ENCODE measurements at regions not wholly inside any gene's neighbourhood (a gene's known extent, or its start where the extent isn't known, plus 50 kb on each side); places are given as distances from the start of the nearest gene placed in this dataset.

DNA sequence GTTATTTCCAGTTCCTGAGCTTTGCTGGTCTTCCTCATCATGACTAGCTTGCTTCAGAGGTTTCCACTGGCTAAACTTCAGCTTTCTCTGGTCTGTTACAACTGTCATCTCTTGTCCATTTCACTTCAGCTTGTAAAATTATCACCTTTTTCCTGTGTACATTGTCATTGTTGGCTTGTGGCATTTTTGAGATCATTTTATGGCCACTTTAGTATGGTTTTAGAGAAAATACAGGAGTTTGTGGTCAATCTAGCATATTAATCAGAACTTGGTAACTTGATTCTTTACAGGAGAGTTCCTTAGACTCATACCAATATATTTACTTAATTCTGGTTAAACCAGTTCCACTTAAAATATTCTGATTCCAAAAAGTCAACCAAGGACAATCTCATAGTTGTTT is 235.9 kb upstream of the KITLG start:
- TF ChIP-seq CTCF (IDR thresholded peaks at IDR 0.05), result no peak
- TF ChIP-seq SIN3A (IDR thresholded peaks at IDR 0.05; ENCODE audit: borderline replicate concordance, low read depth, low read length), result no peak
- TF ChIP-seq YY1 (IDR thresholded peaks at IDR 0.05; ENCODE audit: low read depth), result no peak
- TF ChIP-seq MXI1 (IDR thresholded peaks at IDR 0.05; ENCODE audit: low read depth, low read length), result no peak
- TF ChIP-seq POLR2AphosphoS5 (IDR thresholded peaks at IDR 0.05; ENCODE audit: low read depth, low read length), result no peak
- TF ChIP-seq ELF1 (IDR thresholded peaks at IDR 0.05), result no peak
- no peak for TF ChIP-seq GABPA (IDR thresholded peaks at IDR 0.05; ENCODE audit: low read depth)
- TF ChIP-seq NRF1 (IDR thresholded peaks at IDR 0.05; ENCODE audit: low read depth, low read length), result no peak
